Body of pancreas (tissue), 4 donors: ENCODE measurements at regions not wholly inside any gene's neighbourhood (a gene's known extent, or its start where the extent isn't known, plus 50 kb on each side); places are given as distances from the start of the nearest gene placed in this dataset.

Source experiments
- CTCF ChIP-seq, 7 experiments: fragments of 450-650 bp in 4 of 7; fragments of 200-600 bp in 3 of 7; sonication (generic) in 3 of 7; IDR thresholded peaks; one replicate each; pipeline ENCODE4 v1.5.1; 2016 to 2019; ENCODE audit warnings: antibody characterized with exemption in 7 of 7
- POLR2A ChIP-seq, 3 donors: fragments of 450-650 bp; IDR thresholded peaks; one replicate each; pipeline ENCODE4 v1.6.1; 2016; ENCODE audit warnings: antibody characterized with exemption in 3 of 3, mild to moderate bottlenecking in 2 of 3

- TF ChIP-seq POLR2A (IDR thresholded peaks at IDR 0.05), result no peak
- TF ChIP-seq CTCF (IDR thresholded peaks at IDR 0.05), result no peak
Observed at GRCh38 chr17:54324813-54325212, 502.1 kb downstream of the KIF2B start.
